Upper lobe of left lung (tissue), 4 donors: ENCODE measurements at regions not wholly inside any gene's neighbourhood (a gene's known extent, or its start where the extent isn't known, plus 50 kb on each side); places are given as distances from the start of the nearest gene placed in this dataset.

Source experiments
- EP300 ChIP-seq, 4 donors: sonication (generic); formaldehyde crosslinking; IDR thresholded peaks; one replicate each; pipeline ENCODE4 v1.5.1; 2017; ENCODE audit warnings: antibody characterized with exemption in 4 of 4, control low read depth in 2 of 4
- POLR2A ChIP-seq, 4 donors: fragments of 450-650 bp; IDR thresholded peaks; one replicate each; pipeline ENCODE4 v1.5.1; 2016 to 2017; ENCODE audit warnings: antibody characterized with exemption in 4 of 4, mild to moderate bottlenecking in 2 of 4
- POLR2AphosphoS5 ChIP-seq, 2 donors: sonication (generic); formaldehyde crosslinking; IDR thresholded peaks; one replicate each; pipeline ENCODE4 v1.5.1; 2017; ENCODE audit warnings: antibody characterized with exemption in 2 of 2
- TF ChIP-seq, protein P1 (sequence below), 6 experiments: fragments of 450-650 bp in 4 of 6; fragments of 200-600 bp in 2 of 6; sonication (generic) in 2 of 6; IDR thresholded peaks; one replicate each; pipeline ENCODE4 v1.5.1; 2016 to 2019; ENCODE audit warnings: antibody characterized with exemption in 6 of 6

DNA sequence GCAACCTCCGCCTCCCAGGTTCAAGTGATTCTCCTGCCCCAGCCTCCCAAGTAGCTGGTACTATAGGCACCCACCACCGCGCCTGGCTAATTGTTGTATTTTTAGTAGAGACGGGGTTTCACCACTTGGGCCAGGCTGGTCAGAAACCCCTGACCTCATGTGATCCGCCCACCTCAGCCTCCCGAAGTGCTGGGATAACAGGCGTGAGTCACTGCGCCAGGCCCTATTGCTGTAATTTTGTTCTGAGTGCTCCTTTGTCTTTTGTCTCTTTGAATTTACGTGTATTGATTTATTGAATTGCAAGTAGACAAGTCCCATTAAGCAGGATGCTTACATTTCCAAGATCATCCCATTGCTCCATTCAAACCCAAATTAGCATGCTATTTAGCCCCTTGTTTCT is 186.7 kb downstream of the MSX2 start:
- TF ChIP-seq, protein P1, sequence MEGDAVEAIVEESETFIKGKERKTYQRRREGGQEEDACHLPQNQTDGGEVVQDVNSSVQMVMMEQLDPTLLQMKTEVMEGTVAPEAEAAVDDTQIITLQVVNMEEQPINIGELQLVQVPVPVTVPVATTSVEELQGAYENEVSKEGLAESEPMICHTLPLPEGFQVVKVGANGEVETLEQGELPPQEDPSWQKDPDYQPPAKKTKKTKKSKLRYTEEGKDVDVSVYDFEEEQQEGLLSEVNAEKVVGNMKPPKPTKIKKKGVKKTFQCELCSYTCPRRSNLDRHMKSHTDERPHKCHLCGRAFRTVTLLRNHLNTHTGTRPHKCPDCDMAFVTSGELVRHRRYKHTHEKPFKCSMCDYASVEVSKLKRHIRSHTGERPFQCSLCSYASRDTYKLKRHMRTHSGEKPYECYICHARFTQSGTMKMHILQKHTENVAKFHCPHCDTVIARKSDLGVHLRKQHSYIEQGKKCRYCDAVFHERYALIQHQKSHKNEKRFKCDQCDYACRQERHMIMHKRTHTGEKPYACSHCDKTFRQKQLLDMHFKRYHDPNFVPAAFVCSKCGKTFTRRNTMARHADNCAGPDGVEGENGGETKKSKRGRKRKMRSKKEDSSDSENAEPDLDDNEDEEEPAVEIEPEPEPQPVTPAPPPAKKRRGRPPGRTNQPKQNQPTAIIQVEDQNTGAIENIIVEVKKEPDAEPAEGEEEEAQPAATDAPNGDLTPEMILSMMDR (IDR thresholded peaks at IDR 0.05) = no peak
- TF ChIP-seq POLR2AphosphoS5 (IDR thresholded peaks at IDR 0.05) (no peak), POLR2A (IDR thresholded peaks at IDR 0.05) (no peak), EP300 (IDR thresholded peaks at IDR 0.05) (no peak)
